GM10266 (cell line): ENCODE measurements at regions not wholly inside any gene's neighbourhood (a gene's known extent, or its start where the extent isn't known, plus 50 kb on each side); places are given as distances from the start of the nearest gene placed in this dataset.

ENCODE experiments used
- DNase-seq: peaks from one replicate; pipeline ENCODE4 v3.0.0; 2012; ENCODE audit errors: extremely low spot score
- CTCF ChIP-seq: IDR thresholded peaks from 2 replicates; pipeline ENCODE4 v1.5.1; 2012; ENCODE audit warnings: mild to moderate bottlenecking, low read depth; ENCODE audit not compliant: control insufficient read depth, insufficient read depth; ENCODE audit errors: missing control alignments

GRCh38 chr2:40546439-40547191 lies 94.7 kb upstream of the SLC8A1 start:
- DNase-seq: no peak
- no peak for TF ChIP-seq CTCF

GRCh38 chr2:40548521-40548920 lies 96.6 kb upstream of the SLC8A1 start:
- DNase-seq: no peak
- TF ChIP-seq CTCF: no peak

DNA sequence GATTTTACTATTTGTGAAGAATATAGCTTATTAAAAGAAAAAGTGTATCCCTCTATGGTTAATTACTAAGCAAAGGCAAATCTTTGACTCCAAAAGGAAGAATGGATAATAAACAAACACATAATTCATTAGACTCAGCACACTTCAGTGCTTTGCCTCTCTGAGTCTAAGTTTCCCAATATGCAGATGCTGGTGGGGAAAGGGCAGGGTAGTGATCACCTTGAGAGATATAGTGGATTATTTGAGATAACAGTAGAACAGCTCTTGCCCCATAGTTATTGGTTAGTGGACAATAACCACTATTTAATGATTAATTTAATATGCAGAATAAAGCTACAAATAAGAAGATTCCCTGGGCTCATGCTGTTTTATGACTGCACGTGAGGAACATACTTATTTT lies 98.2 kb upstream of the SLC8A1 start:
- no peak for DNase-seq
- no peak for TF ChIP-seq CTCF

GRCh38 chr2:40551081-40551480 lies 99.2 kb upstream of the SLC8A1 start:
- no peak for DNase-seq
- no peak for TF ChIP-seq CTCF

DNA sequence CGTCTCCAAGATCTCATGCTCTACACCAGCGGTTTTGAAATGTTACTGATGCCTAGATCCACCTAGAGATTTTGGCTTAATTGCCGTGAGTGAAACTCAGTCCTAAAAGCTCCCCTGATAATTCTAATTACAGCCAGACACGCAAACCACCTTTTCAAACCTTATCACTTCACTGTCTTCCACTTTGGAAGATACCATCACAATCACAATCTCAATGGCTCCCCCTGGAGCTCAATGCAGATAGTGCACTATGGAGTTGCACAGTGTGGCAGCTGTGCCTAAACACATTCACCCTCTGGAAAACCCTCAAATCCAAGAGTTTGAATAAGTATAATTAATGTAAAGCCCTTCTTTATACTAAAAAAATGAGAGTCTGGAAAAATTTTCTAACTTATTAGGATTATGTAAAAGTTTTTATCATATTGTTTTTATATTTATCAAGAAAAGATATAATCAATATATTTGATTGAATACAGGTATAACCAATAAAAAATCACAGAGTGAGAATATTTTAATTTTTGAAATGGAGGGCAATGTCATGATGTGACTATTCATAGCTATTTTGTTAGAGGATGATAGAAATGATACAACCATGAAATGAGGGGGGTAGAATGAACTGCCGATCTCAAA lies 102.9 kb upstream of the SLC8A1 start:
- TF ChIP-seq CTCF: peak; percentile 69
- DNase-seq: peak; percentile 14

DNA sequence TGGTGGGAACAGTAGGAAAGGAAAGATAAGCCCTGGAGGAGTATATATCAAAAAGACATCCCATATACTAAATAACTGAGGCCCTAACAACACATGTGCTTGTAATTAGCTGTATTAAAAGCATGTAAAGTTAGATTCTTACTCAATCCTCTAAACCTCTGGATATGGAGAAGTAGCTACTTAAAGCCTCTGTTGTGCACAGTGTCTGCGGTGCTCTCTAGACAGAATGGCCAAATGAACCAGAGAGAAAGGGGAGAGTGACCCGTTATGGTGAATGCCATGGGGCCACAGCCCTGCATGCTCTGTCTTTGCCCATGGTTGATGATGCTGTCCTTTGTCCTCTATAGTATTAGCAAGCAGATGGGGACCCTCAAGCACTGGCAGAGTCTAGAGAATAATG lies 104.4 kb upstream of the SLC8A1 start:
- no peak for DNase-seq
- no peak for TF ChIP-seq CTCF

DNA sequence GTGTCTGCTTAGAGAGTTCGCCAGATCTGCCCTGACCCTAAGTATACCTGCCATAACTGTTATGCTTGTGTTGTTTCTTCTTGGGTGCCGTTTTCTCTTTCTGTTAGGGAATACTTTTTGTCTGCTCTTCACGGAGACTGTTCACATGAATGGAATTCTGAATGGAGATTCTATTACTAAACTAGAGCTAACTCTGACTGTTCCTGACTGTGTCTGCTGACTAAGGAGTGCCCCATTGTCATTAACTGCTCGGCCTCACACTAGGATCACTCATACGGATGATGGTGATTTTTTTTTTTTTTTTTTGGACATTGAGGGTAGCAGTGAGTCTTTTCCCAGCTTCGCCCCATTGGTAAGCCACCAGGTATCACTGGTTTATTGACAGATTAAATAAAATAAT lies 104.8 kb upstream of the SLC8A1 start:
- DNase-seq: no peak
- TF ChIP-seq CTCF: no peak
